Pons (tissue), 1 donor: ENCODE measurements at regions not wholly inside any gene's neighbourhood (a gene's known extent, or its start where the extent isn't known, plus 50 kb on each side); places are given as distances from the start of the nearest gene placed in this dataset.
"Not testable (repeated sequence)": the region's sequence is repeated elsewhere in the genome, so short reads cannot be mapped to it uniquely, and the experiment has no call there.

Source experiments
- DNase-seq: peaks from one replicate; pipeline ENCODE4 v3.0.0-alpha.2; 2016; ENCODE audit warnings: low spot score

GRCh38 chr10:87603196-87603595 lies 56.5 kb upstream of the PAPSS2 start:
- DNase-seq, result no peak

- DNase-seq, result no peak
These were observed 55.9 kb upstream of the PAPSS2 start for GRCh38 chr10:87603769-87604168.

- peak; percentile 22 for DNase-seq
These were observed 53.9 kb upstream of the PAPSS2 start for GRCh38 chr10:87605628-87606251.

GRCh38 chr10:87608756-87609155 lies 50.9 kb upstream of the PAPSS2 start:
- no peak for DNase-seq

GRCh38 chr10:87609563-87609962 lies 50.1 kb upstream of the PAPSS2 start:
- DNase-seq, result not testable (repeated sequence)
